ENCODE measurements at regions not wholly inside any gene's neighbourhood (a gene's known extent, or its start where the extent isn't known, plus 50 kb on each side); places are given as distances from the start of the nearest gene placed in this dataset.
"Not testable (repeated sequence)": the region's sequence is repeated elsewhere in the genome, so short reads cannot be mapped to it uniquely, and the experiment has no call there.

GRCh38 chrX:16320765-16321355, 153.6 kb downstream of the MAGEB17 start:
- DNase-seq, result no peak

GRCh38 chrX:16333453-16333852, 166.2 kb downstream of the MAGEB17 start:
- DNase-seq, result no peak

GRCh38 chrX:16335181-16335580, 167.9 kb downstream of the MAGEB17 start:
- no peak for DNase-seq

GRCh38 chrX:16347968-16348670, 180.8 kb downstream of the MAGEB17 start:
- DNase-seq, result no peak

- DNase-seq, result no peak
Measured at GRCh38 chrX:16357902-16358301, 190.6 kb downstream of the MAGEB17 start.

- not testable (repeated sequence) for DNase-seq
Measured at GRCh38 chrX:16360056-16360455, 192.8 kb downstream of the MAGEB17 start.

- no peak for DNase-seq
Measured at GRCh38 chrX:16368696-16369095, 201.4 kb downstream of the MAGEB17 start.

GRCh38 chrX:16376056-16376455, 208.8 kb downstream of the MAGEB17 start:
- no peak for DNase-seq

GRCh38 chrX:16386126-16386525, 218.8 kb downstream of the MAGEB17 start:
- no peak for DNase-seq

- no peak for DNase-seq
Measured at GRCh38 chrX:16392597-16392996, 225.3 kb downstream of the MAGEB17 start.

GRCh38 chrX:16394290-16394689, 227.0 kb downstream of the MAGEB17 start:
- no peak for DNase-seq

GRCh38 chrX:16403808-16404207, 236.5 kb downstream of the MAGEB17 start:
- DNase-seq, result no peak

- DNase-seq, result no peak
Measured at GRCh38 chrX:16416588-16416987, 233.4 kb upstream of the S100G start.

GRCh38 chrX:16418650-16419049, 231.3 kb upstream of the S100G start:
- DNase-seq, result no peak

- DNase-seq, result no peak
Measured at GRCh38 chrX:16427668-16428067, 222.3 kb upstream of the S100G start.

GRCh38 chrX:16429406-16429805, 220.6 kb upstream of the S100G start:
- no peak for DNase-seq

GRCh38 chrX:16431266-16431665, 218.7 kb upstream of the S100G start:
- no peak for DNase-seq

GRCh38 chrX:16433021-16433420, 216.9 kb upstream of the S100G start:
- DNase-seq, result no peak

- DNase-seq, result no peak
Measured at GRCh38 chrX:16435399-16435986, 214.5 kb upstream of the S100G start.

- DNase-seq, result peak; percentile 24
Measured at GRCh38 chrX:16436348-16437188, 213.4 kb upstream of the S100G start.

GRCh38 chrX:16440446-16440845, 209.5 kb upstream of the S100G start:
- DNase-seq, result no peak

- no peak for DNase-seq
Measured at GRCh38 chrX:16444353-16444752, 205.6 kb upstream of the S100G start.

- no peak for DNase-seq
Measured at GRCh38 chrX:16445166-16445752, 204.7 kb upstream of the S100G start.
